Natural killer cell (primary cell): ENCODE measurements at regions not wholly inside any gene's neighbourhood (a gene's known extent, or its start where the extent isn't known, plus 50 kb on each side); places are given as distances from the start of the nearest gene placed in this dataset.

Source experiments
- ATAC-seq, 3 donors: fragments of 150-1000 bp in 2 of 3; fragments of 200-7000 bp in 1 of 3; cut with Tn5 transposase; 1 replicate in 1 of 3; 2 replicates in 2 of 3; pipeline ENCODE4 v1.10.0; 2021; ENCODE audit warnings: mild to moderate bottlenecking in 2 of 3, moderate library complexity in 2 of 3
- DNase-seq, 2 donors: peaks; one replicate each; pipeline versions ENCODE4 v3.0.0 to v3.0.0-alpha.2; 2013 to 2021; ENCODE audit warnings: mixed read lengths in 1 of 2
- H3K27ac ChIP-seq: one replicate; pipeline ENCODE4 v1.5.1; 2013; ENCODE audit warnings: mild to moderate bottlenecking, low read length
- H3K27me3 ChIP-seq: one replicate; pipeline ENCODE4 v1.6.1; 2013; ENCODE audit warnings: low read length; ENCODE audit not compliant: control insufficient read depth, insufficient read depth
- H3K36me3 ChIP-seq: one replicate; pipeline ENCODE4 v1.6.1; 2013; ENCODE audit warnings: low read length; ENCODE audit not compliant: control insufficient read depth, insufficient read depth
- H3K4me1 ChIP-seq: one replicate; pipeline ENCODE4 v1.6.1; 2013; ENCODE audit warnings: low read length; ENCODE audit not compliant: control insufficient read depth, insufficient read depth
- H3K4me3 ChIP-seq: one replicate; pipeline ENCODE4 v1.5.1; 2013; ENCODE audit warnings: low read length
- H3K9me3 ChIP-seq: one replicate; pipeline ENCODE4 v1.6.1; 2013; ENCODE audit warnings: low read length; ENCODE audit not compliant: control insufficient read depth, insufficient read depth
- H3K27ac Mint-ChIP-seq, 2 donors: one replicate each; pipeline ENCODE4 v1.8.0; 2022; ENCODE audit warnings: mild to moderate bottlenecking in 2 of 2, mixed read lengths in 2 of 2, moderate library complexity in 1 of 2
- H3K27me3 Mint-ChIP-seq, 2 donors: one replicate each; pipeline ENCODE4 v1.8.0; 2022; ENCODE audit warnings: low read depth in 2 of 2, mixed read lengths in 2 of 2
- H3K36me3 Mint-ChIP-seq: one replicate; pipeline ENCODE4 v1.8.0; 2022; ENCODE audit warnings: mixed read lengths
- H3K4me1 Mint-ChIP-seq, 2 donors: one replicate each; pipeline ENCODE4 v1.8.0; 2022; ENCODE audit warnings: mixed read lengths in 2 of 2
- H3K4me3 Mint-ChIP-seq: one replicate; pipeline ENCODE4 v1.8.0; 2022; ENCODE audit warnings: mild to moderate bottlenecking, moderate library complexity, mixed read lengths
- H3K9me3 Mint-ChIP-seq, 2 donors: one replicate each; pipeline ENCODE4 v1.8.0; 2022; ENCODE audit warnings: mixed read lengths in 2 of 2
- WGBS: methylation state at CpG from one replicate; pipeline ENCODE4 v1.1.7; 2013; ENCODE audit warnings: missing lambda C conversion rate; ENCODE audit not compliant: insufficient coverage; 5-methylcytosine and 5-hydroxymethylcytosine counted together
- intact Hi-C: fragments of 100-400 bp; cut with micrococcal nuclease; formaldehyde crosslinking; loops from one replicate; pipeline ENCODE4 v1.14.2; 2022
- TF ChIP-seq, protein P1 (sequence below): fragments of 200-600 bp; IDR thresholded peaks from one replicate; pipeline ENCODE4 v1.8.0; 2022; ENCODE audit warnings: antibody characterized with exemption

GRCh38 chr7:8963722-8964121 is 530.3 kb downstream of the NXPH1 start:
- TF ChIP-seq, protein P1, sequence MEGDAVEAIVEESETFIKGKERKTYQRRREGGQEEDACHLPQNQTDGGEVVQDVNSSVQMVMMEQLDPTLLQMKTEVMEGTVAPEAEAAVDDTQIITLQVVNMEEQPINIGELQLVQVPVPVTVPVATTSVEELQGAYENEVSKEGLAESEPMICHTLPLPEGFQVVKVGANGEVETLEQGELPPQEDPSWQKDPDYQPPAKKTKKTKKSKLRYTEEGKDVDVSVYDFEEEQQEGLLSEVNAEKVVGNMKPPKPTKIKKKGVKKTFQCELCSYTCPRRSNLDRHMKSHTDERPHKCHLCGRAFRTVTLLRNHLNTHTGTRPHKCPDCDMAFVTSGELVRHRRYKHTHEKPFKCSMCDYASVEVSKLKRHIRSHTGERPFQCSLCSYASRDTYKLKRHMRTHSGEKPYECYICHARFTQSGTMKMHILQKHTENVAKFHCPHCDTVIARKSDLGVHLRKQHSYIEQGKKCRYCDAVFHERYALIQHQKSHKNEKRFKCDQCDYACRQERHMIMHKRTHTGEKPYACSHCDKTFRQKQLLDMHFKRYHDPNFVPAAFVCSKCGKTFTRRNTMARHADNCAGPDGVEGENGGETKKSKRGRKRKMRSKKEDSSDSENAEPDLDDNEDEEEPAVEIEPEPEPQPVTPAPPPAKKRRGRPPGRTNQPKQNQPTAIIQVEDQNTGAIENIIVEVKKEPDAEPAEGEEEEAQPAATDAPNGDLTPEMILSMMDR, result no peak
- Histone ChIP-seq H3K4me1 (no peaks in the 10 kb centered on the region), H3K27me3 (no peaks in the 10 kb centered on the region), H3K36me3 (no peaks in the 10 kb centered on the region), H3K4me3 (no peak overlapping the region), H3K9me3 (no peaks in the 10 kb centered on the region), H3K27ac (no peak overlapping the region)
- H3K27me3 Mint-ChIP-seq, result no peaks in the 10 kb centered on the region
- H3K36me3 Mint-ChIP-seq, result no peaks in the 10 kb centered on the region
- intact Hi-C loops, result no loop called here
- no peak overlapping the region for H3K27ac Mint-ChIP-seq
- 90% methylated on average over 1 of the region's 2 CpGs for WGBS
- no peaks in the 10 kb centered on the region for H3K4me1 Mint-ChIP-seq
- H3K9me3 Mint-ChIP-seq, result peaks cover 11 to 23% of the 10 kb centered on the region in 2 donors
- ATAC-seq (no peak), DNase-seq (no peak)
- H3K4me3 Mint-ChIP-seq, result no peak overlapping the region

DNA sequence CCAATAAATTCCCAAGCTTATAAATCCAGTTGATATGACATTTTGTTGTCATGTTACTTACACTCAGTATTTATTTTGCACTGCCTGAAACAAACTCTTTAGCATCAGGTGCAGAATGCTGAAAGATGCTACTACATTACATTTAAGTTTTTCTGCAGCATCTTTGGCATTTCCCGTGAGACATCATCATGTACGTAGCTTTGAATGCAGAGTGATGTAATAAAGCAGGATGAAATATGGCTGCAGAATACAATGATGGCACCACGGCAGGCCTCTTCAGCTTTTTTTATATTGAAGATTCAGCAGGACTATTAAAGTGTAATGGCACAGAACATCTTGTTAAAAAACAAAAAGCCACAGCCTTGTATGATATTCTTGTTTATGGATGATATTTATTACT is 531.8 kb downstream of the NXPH1 start:
- no peak overlapping the region for H3K4me3 ChIP-seq
- no peak for DNase-seq
- Mint-ChIP-seq H3K27me3 (no peaks in the 10 kb centered on the region), H3K27ac (no peak overlapping the region), H3K4me1 (no peaks in the 10 kb centered on the region), H3K36me3 (peaks cover 6% of the 10 kb centered on the region), H3K9me3 (peaks cover 14 to 18% of the 10 kb centered on the region in 2 donors), H3K4me3 (no peak overlapping the region)
- H3K4me1 ChIP-seq, result no peaks in the 10 kb centered on the region
- 92% methylated on average over 3 of the region's 3 CpGs for WGBS
- no peaks in the 10 kb centered on the region for H3K36me3 ChIP-seq
- no peak for ATAC-seq
- no peaks in the 10 kb centered on the region for H3K9me3 ChIP-seq
- TF ChIP-seq, protein P1, result no peak
- intact Hi-C loops, result no loop called here
- no peak overlapping the region for H3K27ac ChIP-seq
- H3K27me3 ChIP-seq, result no peaks in the 10 kb centered on the region

DNA sequence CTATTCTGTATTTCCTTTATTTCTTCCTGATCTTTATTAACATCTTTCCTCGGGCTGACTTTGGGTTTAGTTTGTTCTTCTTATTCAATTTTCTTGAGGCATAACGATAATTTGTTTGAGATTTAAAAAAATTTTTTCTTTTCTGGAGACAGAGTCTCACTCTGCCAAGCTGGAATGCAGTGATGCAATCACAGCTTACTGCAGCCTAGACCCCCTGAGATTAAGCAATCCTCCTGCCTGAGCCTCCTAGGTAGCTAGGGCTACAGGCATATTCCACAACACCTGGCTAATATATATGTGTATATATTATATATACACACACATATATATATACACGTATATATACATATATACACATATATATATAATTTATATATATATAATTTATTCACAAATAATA is 540.2 kb downstream of the NXPH1 start:
- TF ChIP-seq, protein P1, result no peak
- Mint-ChIP-seq H3K27ac (no peak overlapping the region), H3K4me1 (no peaks in the 10 kb centered on the region), H3K4me3 (no peak overlapping the region), H3K27me3 (no peaks in the 10 kb centered on the region), H3K36me3 (peaks cover 6% of the 10 kb centered on the region), H3K9me3 (peaks cover 8 to 13% of the 10 kb centered on the region in 2 donors)
- no peak for DNase-seq
- ATAC-seq, result no peak
- H3K4me3 ChIP-seq, result no peak overlapping the region
- no peaks in the 10 kb centered on the region for H3K9me3 ChIP-seq
- H3K27ac ChIP-seq, result no peak overlapping the region
- H3K4me1 ChIP-seq, result no peaks in the 10 kb centered on the region
- no peaks in the 10 kb centered on the region for H3K36me3 ChIP-seq
- no peaks in the 10 kb centered on the region for H3K27me3 ChIP-seq
- intact Hi-C loops, result no loop called here
- no CpG with 5 or more reads among the region's 3 CpGs for WGBS

DNA sequence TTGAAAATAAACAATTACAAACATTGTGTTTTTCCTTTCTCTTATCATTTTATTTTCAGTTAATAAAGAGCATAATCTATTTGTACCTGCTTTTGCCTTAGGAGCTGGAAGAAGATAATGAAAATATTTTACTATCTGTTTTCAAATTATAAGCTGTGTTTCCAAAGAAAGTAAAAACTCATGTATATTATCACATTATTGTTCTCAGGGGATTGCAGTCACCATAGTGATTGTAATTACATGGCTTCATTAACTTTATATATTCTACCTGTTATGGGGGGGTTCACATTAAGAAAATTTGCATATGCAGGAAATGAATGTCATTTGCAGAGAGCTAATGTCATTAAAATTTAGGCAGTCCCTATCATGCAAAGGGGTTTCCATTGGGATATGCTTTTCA is 542.3 kb downstream of the NXPH1 start:
- Histone ChIP-seq H3K4me3 (no peak overlapping the region), H3K9me3 (no peaks in the 10 kb centered on the region), H3K4me1 (no peaks in the 10 kb centered on the region), H3K27ac (no peak overlapping the region), H3K27me3 (no peaks in the 10 kb centered on the region), H3K36me3 (no peaks in the 10 kb centered on the region)
- no peaks in the 10 kb centered on the region for H3K27me3 Mint-ChIP-seq
- intact Hi-C loops, result no loop called here
- H3K4me3 Mint-ChIP-seq, result no peak overlapping the region
- H3K27ac Mint-ChIP-seq, result no peak overlapping the region
- H3K4me1 Mint-ChIP-seq, result no peaks in the 10 kb centered on the region
- no peak for DNase-seq
- no peak for ATAC-seq
- peaks cover 7% of the 10 kb centered on the region for H3K36me3 Mint-ChIP-seq
- TF ChIP-seq, protein P1, result no peak
- peaks cover 8 to 11% of the 10 kb centered on the region in 2 donors for H3K9me3 Mint-ChIP-seq
